A673 (cell line): ENCODE measurements at regions not wholly inside any gene's neighbourhood (a gene's known extent, or its start where the extent isn't known, plus 50 kb on each side); places are given as distances from the start of the nearest gene placed in this dataset.

ENCODE experiments used
- BruUV-seq: library from RNA; stranded (reverse); fragments of 400-500 nt; replicated peaks from 2 replicates; lab custom pipeline; 2021; lab: Mats Ljungman, UMichigan
- CTCF ChIA-PET: fragments of 300-600 bp; sonication (Branson Sonifier 250); formaldehyde crosslinking; loops from one replicate; lab custom pipeline; 2022; ENCODE audit warnings: antibody characterized with exemption; lab: Charles Lee
- POLR2A ChIA-PET: fragments of 300-600 bp; sonication (Branson Sonifier 250); formaldehyde crosslinking; loops from one replicate; lab custom pipeline; 2022; ENCODE audit warnings: antibody characterized with exemption; ENCODE audit not compliant: low non-redundant PET; lab: Charles Lee
- DNase-seq: peaks from one replicate; pipeline ENCODE4 v3.0.0-alpha.2; 2015; ENCODE audit warnings: low spot score
- H3K27ac ChIP-seq: fragments of 200-600 bp; sonication (generic); 2 replicates; pipeline ENCODE4 v1.5.1; 2016; ENCODE audit warnings: mixed run types, low read depth, mild to moderate bottlenecking, mixed read lengths, antibody characterized with exemption, low read length; ENCODE audit not compliant: poor library complexity, severe bottlenecking
- H3K27me3 ChIP-seq: fragments of 200-600 bp; sonication (generic); replicated peaks from 2 replicates; pipeline ENCODE4 v1.6.1; 2017; ENCODE audit warnings: mixed run types, low read depth, mild to moderate bottlenecking, mixed read lengths, antibody characterized with exemption, low read length; ENCODE audit not compliant: insufficient read depth, poor library complexity
- H3K36me3 ChIP-seq: fragments of 200-600 bp; sonication (generic); 2 replicates; pipeline ENCODE4 v1.6.1; 2016; ENCODE audit warnings: mixed run types, mild to moderate bottlenecking, mixed read lengths, antibody characterized with exemption, low read length; ENCODE audit not compliant: insufficient read depth, poor library complexity, severe bottlenecking
- H3K4me1 ChIP-seq: fragments of 200-600 bp; sonication (generic); 2 replicates; pipeline ENCODE4 v1.6.1; 2017; ENCODE audit warnings: mixed run types, mild to moderate bottlenecking, mixed read lengths, antibody characterized with exemption, low read length; ENCODE audit not compliant: insufficient read depth, poor library complexity, severe bottlenecking
- H3K4me3 ChIP-seq: fragments of 200-600 bp; sonication (generic); 2 replicates; pipeline ENCODE4 v1.5.1; 2016; ENCODE audit warnings: low read depth, mixed run types, mild to moderate bottlenecking, mixed read lengths, low read length; ENCODE audit not compliant: poor library complexity, severe bottlenecking
- H3K9me3 ChIP-seq: fragments of 200-600 bp; sonication (generic); 2 replicates; pipeline ENCODE4 v1.6.1; 2016; ENCODE audit warnings: mixed run types, low read depth, mild to moderate bottlenecking, mixed read lengths, antibody characterized with exemption, low read length; ENCODE audit not compliant: poor library complexity, severe bottlenecking
- EZH2 ChIP-seq: fragments of 200-600 bp; sonication (generic); IDR thresholded peaks from 2 replicates; pipeline ENCODE4 v1.6.1; 2017; ENCODE audit warnings: borderline replicate concordance, low read depth, mild to moderate bottlenecking, mixed read lengths, antibody characterized with exemption, low read length; ENCODE audit not compliant: poor library complexity, severe bottlenecking
- intact Hi-C: fragments of 100-400 bp; cut with micrococcal nuclease; formaldehyde crosslinking; loops from one replicate; pipeline ENCODE4 v1.10.0; 2022; ENCODE audit not compliant: unreplicated experiment
- TF ChIP-seq, protein P1 (sequence below): fragments of 300-800, 200-600 bp; sonication (generic); conservative IDR thresholded peaks from 2 replicates; pipeline ENCODE4 v1.5.1; 2017; ENCODE audit warnings: low read depth, mild to moderate bottlenecking, antibody characterized with exemption, low read length, moderate library complexity, mixed read lengths

GRCh38 chr1:216888731-216889130 lies 165.5 kb upstream of the ESRRG start:
- intact Hi-C loops, result no loop called here
- no peak for TF ChIP-seq EZH2
- TF ChIP-seq, protein P1, sequence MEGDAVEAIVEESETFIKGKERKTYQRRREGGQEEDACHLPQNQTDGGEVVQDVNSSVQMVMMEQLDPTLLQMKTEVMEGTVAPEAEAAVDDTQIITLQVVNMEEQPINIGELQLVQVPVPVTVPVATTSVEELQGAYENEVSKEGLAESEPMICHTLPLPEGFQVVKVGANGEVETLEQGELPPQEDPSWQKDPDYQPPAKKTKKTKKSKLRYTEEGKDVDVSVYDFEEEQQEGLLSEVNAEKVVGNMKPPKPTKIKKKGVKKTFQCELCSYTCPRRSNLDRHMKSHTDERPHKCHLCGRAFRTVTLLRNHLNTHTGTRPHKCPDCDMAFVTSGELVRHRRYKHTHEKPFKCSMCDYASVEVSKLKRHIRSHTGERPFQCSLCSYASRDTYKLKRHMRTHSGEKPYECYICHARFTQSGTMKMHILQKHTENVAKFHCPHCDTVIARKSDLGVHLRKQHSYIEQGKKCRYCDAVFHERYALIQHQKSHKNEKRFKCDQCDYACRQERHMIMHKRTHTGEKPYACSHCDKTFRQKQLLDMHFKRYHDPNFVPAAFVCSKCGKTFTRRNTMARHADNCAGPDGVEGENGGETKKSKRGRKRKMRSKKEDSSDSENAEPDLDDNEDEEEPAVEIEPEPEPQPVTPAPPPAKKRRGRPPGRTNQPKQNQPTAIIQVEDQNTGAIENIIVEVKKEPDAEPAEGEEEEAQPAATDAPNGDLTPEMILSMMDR, result no peak
- H3K36me3 ChIP-seq, result no peaks in the 10 kb centered on the region
- POLR2A ChIA-PET, result no interaction called here
- peaks cover 28% of the 10 kb centered on the region for H3K27me3 ChIP-seq
- H3K4me3 ChIP-seq, result no peak overlapping the region
- DNase-seq, result no peak
- H3K27ac ChIP-seq, result no peak overlapping the region
- CTCF ChIA-PET, result no interaction called here
- BruUV-seq, result no TSS peak
- no peaks in the 10 kb centered on the region for H3K4me1 ChIP-seq
- no peaks in the 10 kb centered on the region for H3K9me3 ChIP-seq

- no peak overlapping the region for H3K4me3 ChIP-seq
- BruUV-seq, result no TSS peak
- H3K9me3 ChIP-seq, result no peaks in the 10 kb centered on the region
- peaks cover 21% of the 10 kb centered on the region for H3K27me3 ChIP-seq
- H3K27ac ChIP-seq, result no peak overlapping the region
- TF ChIP-seq, protein P1, result no peak
- TF ChIP-seq EZH2, result no peak
- CTCF ChIA-PET, result no interaction called here
- no peaks in the 10 kb centered on the region for H3K4me1 ChIP-seq
- no peaks in the 10 kb centered on the region for H3K36me3 ChIP-seq
- POLR2A ChIA-PET, result no interaction called here
- intact Hi-C loops, result no loop called here
- no peak for DNase-seq
Measured at GRCh38 chr1:216887032-216887431, 163.8 kb upstream of the ESRRG start.

- H3K27ac ChIP-seq, result no peak overlapping the region
- H3K9me3 ChIP-seq, result no peaks in the 10 kb centered on the region
- intact Hi-C loops, result no loop called here
- BruUV-seq, result no TSS peak
- H3K4me1 ChIP-seq, result no peaks in the 10 kb centered on the region
- CTCF ChIA-PET, result no interaction called here
- POLR2A ChIA-PET, result no interaction called here
- H3K27me3 ChIP-seq, result peaks cover 20% of the 10 kb centered on the region
- no peak for DNase-seq
- H3K36me3 ChIP-seq, result no peaks in the 10 kb centered on the region
- H3K4me3 ChIP-seq, result no peak overlapping the region
- TF ChIP-seq, protein P1, result no peak
- TF ChIP-seq EZH2, result no peak
Measured at GRCh38 chr1:216884614-216885229, 161.5 kb upstream of the ESRRG start.
